NCI-H510A (cell line): ENCODE measurements at regions not wholly inside any gene's neighbourhood (a gene's known extent, or its start where the extent isn't known, plus 50 kb on each side); places are given as distances from the start of the nearest gene placed in this dataset.

ENCODE experiments used
- DNase-seq: peaks from one replicate; lab custom pipeline; 2025; lab: John Stamatoyannopoulos, UW

DNA sequence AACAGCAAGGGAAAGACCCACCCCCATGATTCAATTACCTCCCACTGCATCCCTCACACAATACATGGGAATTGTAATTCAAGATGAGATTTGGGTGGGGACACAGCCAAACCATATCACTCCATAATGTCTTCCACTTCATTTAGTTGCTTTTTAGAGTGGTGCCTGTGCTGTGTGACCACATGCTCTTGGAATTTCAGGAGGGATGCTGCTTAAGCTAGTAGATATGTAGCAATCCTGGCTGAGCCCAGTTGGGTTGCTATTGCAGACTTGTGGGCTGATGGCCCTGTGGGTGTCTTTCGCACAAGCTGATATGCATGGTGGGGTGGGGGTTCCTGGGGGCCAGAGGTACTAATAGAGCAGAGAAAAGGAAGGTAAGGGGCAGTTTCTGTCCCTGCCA is 160.4 kb upstream of the SYT6 start:
- no peak for DNase-seq

DNA sequence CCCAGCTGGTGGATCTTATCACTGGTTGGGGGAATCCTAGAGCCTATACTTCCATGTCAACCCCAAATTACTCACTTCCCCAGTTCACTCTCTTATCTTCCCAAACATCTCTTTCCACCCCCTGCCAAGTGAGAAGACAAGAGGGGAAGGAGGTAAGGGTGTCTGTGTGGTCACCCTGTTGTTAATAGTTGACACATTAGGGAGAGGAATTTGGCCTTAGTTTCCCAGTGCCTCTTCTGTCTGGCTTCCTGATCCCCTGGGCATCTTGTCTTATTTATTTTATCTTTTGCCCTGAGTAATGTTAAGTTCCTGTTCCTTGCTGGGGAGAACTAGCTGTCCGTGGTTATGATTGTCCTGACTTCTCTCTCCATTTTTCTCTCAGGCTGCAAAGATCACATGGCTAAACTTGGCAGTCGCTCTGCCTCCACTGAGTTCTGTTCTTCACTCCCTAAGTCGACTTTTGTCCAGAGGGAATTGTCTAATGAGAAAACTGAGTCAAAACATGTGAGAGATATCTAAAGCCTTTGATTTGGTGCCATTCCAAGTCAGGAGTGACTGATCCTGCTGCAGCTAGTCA is 157.1 kb upstream of the SYT6 start:
- no peak for DNase-seq

DNA sequence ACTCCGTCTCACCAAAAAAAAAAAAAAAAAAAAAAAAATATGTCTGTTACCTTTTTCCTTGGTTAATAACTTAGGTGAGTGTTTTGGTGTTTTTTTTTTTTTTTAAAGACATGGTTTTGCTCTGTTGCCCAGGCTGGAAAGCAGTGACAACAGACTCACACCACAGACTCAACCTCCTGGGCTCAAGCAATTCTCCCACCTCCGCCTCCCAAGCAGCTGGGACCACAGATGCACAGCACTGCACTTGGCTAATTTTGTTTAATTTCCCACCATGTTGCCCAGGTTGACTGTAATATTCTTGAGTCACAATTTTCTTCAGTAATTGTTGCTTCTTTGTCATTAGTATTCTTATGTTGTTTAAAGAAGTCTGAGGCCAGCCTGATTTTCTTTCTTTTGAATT is 149.2 kb upstream of the SYT6 start:
- DNase-seq: no peak

DNA sequence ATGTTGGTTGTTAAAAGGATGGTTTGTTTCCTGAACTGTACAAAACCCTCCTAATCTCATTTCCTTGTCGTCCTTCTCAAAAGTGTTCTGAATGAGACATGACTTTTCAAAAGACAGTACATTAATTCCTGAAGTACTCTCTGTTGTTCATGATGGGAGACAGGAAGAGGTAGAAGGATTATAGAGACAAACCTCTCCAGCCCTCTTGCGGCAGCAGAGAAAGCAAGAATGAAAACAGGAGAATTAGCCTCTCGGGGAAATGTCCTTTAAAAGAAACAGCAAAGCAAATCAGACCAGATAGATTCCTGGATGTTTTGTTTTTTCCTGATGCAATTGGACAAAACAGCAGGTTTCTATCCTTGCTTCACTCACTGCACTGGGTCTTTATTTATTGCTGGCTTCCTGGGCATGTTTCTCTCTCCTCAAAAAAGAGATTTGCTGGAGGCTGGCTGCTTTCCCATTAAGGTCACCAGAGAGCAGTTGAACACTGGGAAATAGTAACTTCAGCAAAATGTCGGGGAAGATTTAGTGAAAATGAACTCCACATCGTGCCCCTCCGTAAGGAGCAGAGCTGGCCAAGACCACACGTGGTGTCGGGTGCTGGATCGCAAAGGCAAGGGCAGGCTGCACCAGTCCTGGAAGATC is 145.8 kb upstream of the SYT6 start:
- DNase-seq: no peak

DNA sequence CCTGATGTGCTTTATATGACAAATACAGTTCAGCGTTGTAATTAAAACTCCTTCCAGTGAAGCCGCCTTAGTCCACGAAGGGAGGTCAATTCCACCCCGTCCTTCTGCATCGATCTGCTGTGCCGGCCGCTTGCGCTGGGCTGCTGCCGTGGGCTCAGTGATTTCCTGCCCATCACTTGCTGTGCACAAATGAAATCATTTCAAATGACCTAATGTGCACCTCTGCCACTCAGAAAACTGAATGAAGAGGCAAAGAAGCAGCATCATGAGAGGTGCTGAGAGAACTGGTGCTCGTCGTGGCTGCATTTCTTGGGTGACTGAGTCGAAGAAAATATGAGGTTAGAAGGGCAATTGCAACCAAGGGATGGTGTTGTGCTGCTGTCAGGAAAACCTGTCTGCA is 144.3 kb upstream of the SYT6 start:
- no peak for DNase-seq

DNA sequence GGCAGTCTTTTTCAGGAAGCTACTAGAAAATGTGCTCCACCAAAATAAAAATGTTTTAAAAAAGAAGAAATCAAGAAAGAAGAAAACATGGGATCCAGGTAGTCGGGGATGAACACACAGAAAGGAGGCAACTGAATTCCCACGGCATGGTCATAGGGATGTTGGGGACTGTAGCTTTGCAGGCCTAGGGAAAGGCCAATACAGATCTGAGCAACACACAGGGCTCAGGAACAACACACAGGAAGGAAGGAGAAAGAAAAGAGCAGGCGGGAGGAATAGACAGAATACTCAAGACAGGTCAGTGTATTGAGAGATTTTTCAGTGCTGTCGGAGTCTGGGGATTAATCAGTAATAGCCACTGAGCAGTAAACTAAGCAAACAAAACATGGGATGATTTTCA is 142.7 kb upstream of the SYT6 start:
- DNase-seq: no peak

DNA sequence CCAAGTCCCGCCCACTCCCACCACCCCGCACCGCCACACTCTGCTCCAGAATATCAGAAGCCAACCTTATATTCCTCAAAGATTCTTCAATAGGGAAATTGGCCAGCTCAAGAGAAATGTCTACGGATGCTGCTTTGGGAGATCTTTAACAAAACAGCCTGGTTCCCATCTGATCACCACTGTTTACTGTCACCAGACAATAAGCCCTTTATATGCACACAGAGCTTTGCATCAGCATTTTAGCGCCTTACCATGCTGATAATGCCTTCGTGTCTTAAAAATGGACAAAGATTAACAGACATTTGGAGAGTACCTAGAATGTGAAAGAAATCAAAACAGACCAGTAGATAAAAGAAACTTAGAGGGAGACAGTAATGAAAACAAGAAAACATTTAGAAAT is 141.7 kb upstream of the SYT6 start:
- DNase-seq: no peak

DNA sequence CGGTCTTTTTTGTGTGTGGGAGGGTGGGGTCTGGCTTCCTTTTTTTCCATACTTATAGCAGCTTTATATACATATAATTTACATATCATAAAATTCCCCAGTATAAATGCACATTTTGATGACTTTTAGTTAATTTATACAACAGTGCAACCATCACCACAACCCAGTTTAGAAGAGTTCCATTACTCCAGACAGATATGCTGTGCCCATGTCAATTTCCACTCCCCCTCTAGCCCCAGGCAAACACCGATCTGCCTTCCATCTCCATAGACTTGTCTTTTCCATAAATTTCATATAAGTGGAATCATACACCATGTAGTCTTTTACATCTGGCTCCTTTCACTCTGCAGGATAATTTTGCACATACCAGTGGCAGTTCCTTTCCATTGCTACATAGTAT is 139.2 kb upstream of the SYT6 start:
- no peak for DNase-seq

DNA sequence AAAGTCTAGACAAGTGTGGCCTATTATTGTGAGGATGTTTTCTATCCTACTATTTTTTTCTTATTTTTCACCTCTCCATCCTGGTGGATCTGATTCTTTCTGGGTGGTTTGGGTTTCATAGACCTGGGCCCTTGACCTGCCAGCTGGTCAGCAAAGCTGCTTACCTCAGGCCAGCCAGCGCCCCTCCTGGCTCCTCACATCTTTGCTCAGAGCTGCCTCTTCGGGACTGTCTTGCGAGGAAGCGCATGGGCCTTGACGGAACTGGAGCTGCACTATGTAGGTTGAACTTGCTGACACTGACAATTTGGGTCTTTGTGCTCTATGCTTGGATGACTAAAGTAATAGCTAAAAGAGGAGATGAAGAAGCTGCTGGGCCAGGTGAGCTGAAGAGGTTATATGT is 138.5 kb upstream of the SYT6 start:
- no peak for DNase-seq

DNA sequence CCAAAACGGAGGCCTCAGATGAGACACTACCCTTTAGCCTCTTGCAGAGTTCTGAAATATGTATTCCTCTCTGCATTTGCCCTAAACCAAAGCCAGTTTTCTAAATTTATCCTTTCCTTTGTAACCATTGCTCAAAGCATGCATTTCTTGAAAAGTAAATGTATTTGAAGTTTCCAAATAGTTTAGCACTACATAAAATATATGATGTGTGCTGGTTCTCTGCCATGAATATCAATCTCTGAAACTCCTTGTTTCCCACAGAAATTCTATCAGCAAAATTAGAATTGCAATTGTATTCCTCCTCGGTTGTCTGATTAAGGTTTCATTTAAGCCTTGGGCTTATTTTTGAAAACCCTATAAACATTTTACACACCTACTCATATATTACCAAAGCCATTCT is 137.1 kb upstream of the SYT6 start:
- DNase-seq: no peak

DNA sequence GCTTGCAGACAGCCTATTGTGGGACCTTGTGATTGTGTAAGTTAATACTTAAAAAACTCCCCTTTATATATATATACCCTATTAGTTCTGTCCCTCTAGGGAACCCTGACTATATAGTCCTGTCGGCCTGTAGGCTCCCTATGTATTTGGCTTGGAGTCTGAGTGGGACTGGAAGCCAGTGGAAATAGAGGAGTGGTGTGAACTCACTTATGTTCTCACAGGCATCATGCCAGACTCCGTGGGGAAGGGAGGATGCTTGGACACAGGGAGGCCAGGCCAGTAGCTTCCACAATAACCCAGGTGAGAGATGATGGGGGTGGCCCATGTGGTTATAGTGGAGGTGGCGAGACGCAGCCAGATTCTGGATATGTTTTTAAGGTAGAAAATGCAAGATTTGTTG is 136.7 kb upstream of the SYT6 start:
- DNase-seq: no peak

DNA sequence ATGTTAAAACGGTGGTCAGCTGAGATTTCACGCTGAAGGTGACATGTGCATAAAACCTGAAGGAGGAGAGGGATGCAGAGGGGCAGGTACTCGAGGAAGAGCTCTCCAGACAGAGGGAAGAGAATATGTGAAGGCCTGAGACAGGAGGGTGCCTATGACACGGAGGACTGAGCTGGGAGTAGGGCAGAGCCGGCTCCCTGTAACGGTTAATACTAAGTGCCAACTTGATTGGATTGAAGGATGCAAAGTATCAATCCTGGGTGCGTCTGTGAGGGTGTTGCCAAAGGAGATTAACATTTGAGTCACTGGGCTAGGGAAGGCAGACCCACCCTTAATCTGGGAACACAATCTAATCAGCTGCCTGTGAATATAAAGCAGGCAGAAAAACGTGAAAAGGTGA is 136.2 kb upstream of the SYT6 start:
- no peak for DNase-seq

DNA sequence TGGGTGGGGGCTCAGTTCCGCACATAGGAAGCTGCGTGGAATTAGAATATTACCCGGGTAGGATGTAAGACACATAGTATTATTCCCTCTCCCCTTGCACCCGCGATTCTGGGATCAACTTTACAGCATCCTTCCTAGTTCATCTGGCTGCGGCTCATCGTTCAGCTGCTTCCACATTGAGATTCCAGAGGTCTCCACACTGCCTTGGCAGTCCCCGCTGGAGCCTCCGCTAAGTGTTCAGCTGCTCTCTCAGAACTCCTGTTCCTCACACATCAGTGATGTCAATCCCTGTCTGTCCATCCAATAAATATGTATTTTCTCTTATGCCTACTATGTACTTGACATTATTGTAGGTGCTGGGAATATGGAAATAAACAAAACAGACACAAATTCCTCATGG is 135.6 kb upstream of the SYT6 start:
- DNase-seq: no peak

DNA sequence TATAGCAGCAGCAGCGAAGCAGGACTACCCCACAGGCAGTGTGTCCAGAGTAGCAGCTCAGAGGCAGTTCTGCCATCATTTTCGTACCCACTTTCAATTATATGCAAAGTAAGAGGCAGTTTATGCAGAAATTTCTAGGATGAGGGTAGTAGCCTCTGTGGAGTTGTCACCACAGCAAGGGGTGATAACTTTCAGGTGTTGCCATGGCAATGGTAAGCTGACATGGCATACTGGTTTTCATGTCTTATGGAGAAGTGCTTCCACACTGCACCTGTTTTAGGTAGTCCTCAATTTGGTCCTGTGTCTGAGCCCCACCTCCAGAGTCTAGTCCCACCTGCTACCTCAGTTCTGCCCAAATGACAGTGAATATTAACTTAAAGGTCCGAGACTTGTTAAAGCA is 133.3 kb upstream of the SYT6 start:
- no peak for DNase-seq

DNA sequence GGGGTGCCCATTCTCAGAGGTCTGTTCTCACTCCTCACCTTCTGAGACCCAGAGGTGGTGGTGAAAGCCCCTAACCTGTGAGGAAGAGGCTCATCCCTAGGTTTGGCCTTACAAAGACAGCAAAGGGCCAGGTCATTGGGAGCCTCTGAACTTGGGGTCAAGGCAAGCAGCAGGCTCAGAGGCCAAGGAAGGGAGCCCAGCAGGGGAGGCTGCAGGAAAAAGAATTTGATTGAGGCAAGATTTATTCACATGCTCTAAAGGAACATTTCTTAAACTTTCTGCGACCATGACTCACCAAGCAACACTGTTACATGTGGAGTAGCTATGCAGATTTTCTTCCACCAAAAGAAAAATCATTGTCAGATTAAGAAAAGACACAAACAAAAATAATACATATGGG is 132.5 kb upstream of the SYT6 start:
- DNase-seq: no peak

DNA sequence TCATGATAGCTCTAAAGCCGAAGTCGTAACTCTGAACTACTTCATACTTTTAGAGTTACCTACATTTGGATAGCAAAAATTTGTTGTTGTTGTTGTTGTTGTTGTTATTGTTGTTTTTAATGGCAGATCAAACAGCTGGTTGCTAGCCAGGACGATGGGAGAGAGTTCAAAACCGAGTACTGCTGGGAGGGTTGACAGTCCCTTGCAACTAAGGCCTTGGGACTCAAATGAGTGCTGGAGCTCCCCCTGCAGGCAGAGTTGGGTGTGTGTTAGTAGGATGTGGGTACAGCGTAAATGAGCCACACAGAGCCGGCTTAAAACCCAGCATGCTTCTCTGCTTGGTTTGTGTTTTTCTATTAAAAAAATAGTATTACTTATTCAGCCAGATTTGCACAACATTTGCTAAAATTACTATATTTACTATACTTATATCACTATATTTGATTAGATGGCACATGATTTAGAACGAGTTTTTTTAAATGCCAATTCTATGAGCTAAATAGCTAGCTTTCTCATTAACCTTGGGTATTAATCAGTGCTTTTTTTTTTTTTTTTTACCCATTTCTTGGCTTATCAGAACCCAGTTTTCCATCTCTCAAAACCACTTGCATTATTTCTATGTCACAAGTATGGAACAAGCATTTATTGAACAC is 129.2 kb upstream of the SYT6 start:
- DNase-seq: peak; percentile 57

DNA sequence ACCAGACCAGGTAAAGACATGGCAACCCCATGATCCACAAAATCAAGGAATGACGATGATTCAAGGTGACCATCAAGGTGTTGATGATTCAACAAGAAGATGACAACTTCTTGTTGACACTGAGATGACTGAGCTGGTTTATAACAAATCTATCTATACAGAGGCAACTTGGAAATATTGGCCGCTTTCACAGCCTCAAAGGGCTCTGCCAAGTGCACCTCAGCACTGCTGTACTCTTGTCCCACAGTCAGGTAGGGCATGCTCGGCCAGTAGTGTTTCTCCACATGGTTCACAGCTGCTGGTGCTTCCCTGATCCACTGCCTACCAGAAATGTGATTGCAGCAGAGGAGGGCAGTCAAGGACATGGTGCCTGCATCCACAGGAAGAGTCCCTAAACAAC is 125.2 kb upstream of the SYT6 start:
- DNase-seq: no peak

DNA sequence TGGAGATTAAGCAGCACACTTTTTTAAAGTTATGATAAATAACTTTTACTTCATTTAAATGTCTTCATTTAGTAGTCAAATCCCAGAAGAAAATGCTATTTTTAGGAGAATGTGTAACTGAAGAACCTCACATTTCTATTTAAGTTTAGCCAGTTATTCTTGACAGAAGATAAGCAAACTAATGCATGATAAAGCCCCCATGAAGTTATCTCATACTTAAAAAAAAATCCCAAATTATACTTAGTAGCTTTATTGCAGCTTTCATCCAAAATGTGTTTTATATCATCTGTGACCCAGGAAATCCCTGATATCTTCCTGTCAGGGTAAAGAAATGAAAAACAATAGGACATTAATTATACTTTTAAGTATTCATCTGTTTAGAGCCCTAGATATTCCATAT is 124.8 kb upstream of the SYT6 start:
- DNase-seq: no peak

DNA sequence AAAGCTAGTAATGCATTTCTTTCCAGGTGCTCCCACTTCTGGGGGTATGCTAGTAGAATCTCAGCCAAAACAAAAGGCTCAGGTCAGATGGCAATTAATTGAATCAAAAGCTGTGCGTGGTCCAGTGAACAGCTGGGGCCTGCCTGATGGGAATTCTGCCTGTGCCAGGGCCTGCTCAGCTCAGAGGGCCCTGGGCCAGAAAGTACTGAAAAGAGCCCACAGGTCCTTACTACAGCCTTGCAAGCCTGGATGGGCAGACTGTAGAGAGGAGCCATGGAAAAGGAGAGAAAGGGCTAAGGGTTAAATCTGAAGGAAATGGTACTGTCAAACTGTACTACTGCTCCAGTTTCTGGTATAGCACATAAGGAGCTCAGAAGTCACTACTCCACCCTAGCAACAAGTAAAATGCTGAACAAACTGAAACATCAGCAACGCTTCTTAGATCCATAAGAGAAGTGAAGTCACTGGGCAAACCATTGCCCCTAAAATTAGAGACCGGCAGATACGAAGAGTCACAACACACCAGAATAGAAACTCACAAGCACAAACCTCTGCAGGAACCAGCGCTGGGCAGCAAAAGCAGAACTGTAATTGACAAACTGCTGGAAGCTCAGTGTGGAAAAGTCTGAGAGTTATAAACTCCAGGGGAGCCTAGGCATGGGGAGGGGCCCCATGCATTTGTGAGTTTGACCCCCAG is 121.1 kb upstream of the SYT6 start:
- no peak for DNase-seq

DNA sequence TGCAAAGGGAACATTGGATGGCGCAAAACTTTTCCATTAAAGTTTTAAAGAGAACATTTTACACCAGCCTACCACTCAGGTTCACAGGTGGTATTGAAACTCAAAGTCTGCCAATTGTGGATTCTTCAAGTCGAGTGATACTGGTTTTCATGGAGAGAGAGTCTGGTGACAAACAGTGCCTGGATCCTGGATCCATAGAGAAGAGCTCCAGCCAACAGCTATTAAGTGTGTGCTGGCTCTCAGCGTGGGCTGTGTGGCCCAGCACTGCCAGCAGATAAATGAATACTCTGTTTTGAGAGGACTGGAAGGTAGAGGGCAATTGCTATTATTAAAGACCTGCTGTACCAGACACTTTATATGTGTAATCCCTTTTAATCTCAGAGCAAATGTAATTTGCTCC is 118.9 kb upstream of the SYT6 start:
- no peak for DNase-seq

DNA sequence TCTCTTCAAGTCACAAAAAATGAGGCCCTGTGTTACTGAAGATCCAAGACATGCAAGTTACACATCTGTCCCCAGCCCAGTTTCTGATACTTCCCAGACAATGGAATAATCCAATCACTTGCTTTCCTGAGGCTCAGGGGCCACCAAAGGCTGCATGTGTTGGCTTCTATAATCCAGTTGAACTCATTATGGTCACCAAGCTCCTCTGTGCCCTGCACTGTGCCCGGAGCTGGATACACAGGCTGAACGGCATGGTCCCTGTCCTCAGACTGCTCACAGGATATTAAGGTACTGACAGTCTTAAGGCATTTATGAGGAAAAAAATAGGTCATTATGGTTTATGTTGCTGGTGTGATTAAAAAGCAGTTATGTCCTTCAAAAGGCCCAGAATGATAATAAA is 117.0 kb upstream of the SYT6 start:
- no peak for DNase-seq

DNA sequence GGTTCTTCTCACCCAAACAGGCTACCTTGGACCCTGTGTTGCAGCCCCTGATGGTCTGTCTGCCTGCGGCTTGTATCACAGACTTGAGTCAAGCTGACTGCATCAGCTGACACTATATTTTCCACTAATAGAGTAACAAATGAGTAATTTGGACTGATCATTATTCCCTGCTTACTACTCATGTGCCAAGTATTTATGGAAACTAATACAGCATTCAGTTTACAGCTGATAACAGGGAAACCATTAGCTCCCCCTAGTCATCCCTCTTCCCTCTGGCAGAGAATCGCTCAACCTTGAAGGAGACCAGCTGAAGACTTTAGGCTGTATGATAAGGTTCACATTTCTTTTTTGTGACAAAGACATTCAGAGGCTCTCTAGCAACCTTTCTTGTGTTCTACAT is 116.6 kb upstream of the SYT6 start:
- DNase-seq: no peak

DNA sequence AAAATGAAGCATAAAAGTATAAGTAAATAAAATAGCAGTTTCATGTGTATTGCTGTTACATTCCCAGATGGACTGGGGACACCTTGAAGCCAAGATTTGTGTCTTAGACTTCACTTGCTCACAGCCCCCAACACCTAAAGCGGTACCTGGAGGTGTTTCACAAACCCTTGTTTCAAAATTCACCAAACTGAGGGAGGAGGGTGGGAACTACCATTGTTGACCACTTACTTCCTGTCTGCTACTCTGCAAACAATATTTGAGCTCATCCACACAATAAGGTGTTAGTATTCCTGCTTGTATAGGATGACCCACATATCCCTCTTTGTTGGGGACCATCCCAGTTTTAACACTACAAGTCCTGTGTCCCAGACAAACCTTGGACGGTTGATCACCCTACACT is 115.9 kb upstream of the SYT6 start:
- no peak for DNase-seq
